GM23248 (cell line): ENCODE measurements at regions not wholly inside any gene's neighbourhood (a gene's known extent, or its start where the extent isn't known, plus 50 kb on each side); places are given as distances from the start of the nearest gene placed in this dataset.

Source experiments
- EZH2 ChIP-seq: fragments of 200-600 bp; sonication (generic); IDR thresholded peaks from 2 replicates; pipeline ENCODE4 v1.6.1; 2018; ENCODE audit warnings: antibody characterized with exemption, mild to moderate bottlenecking; ENCODE audit not compliant: insufficient read depth, poor library complexity, severe bottlenecking
- EZH2phosphoT487 ChIP-seq: fragments of 200-600 bp; sonication (generic); IDR thresholded peaks from 2 replicates; pipeline ENCODE4 v1.6.1; 2018; ENCODE audit warnings: antibody characterized with exemption, moderate library complexity, mild to moderate bottlenecking, low read depth; ENCODE audit not compliant: insufficient read depth

GRCh38 chr13:58882516-58882915 lies 1251.0 kb downstream of the PCDH17 start:
- no peak for TF ChIP-seq EZH2
- no peak for TF ChIP-seq EZH2phosphoT487
